K562 (cell line): ENCODE measurements at regions not wholly inside any gene's neighbourhood (a gene's known extent, or its start where the extent isn't known, plus 50 kb on each side); places are given as distances from the start of the nearest gene placed in this dataset.

Source experiments
- EP300 ChIP-seq: IDR thresholded peaks from 2 replicates; pipeline ENCODE4 v1.6.1; 2012; ENCODE audit warnings: low read length, improper control_type of control experiment
- EZH2 ChIP-seq: IDR thresholded peaks from 2 replicates; pipeline ENCODE4 v1.6.1; 2012; ENCODE audit warnings: low read depth, mild to moderate bottlenecking, inconsistent platforms, low read length, borderline replicate concordance
- GABPB2 ChIP-seq: fragments of 250-450 bp; sonication (Bioruptor Pico); conservative IDR thresholded peaks from 2 replicates; pipeline ENCODE4 v1.5.1; 2021; ENCODE audit warnings: mild to moderate bottlenecking
- NRF1 ChIP-seq, 2 experiments: fragments of 450-650 bp; IDR thresholded peaks in 1 of 2; conservative IDR thresholded peaks in 1 of 2; 2 replicates each; pipeline ENCODE4 v1.6.1; 2014; ENCODE audit warnings: mild to moderate bottlenecking in 2 of 2
- POLR2A ChIP-seq: fragments of 450-650 bp; conservative IDR thresholded peaks from 2 replicates; pipeline ENCODE4 v1.6.1; 2016
- REST ChIP-seq, 2 experiments: fragments of 450-650 bp; formaldehyde crosslinking in 1 of 2; IDR thresholded peaks; 2 replicates each; pipeline versions ENCODE4 v1.4.0 to v1.6.1; 2014 to 2020; ENCODE audit warnings: mild to moderate bottlenecking in 2 of 2, borderline replicate concordance in 1 of 2, low read depth in 1 of 2
- SIN3A ChIP-seq, 2 experiments: fragments of 150-350 bp in 1 of 2; IDR thresholded peaks; 2 replicates each; pipeline ENCODE4 v1.6.1; 2011 to 2016; ENCODE audit warnings: borderline replicate concordance in 2 of 2, low read depth in 2 of 2, low read length in 2 of 2, mild to moderate bottlenecking in 2 of 2, moderate library complexity in 2 of 2; ENCODE audit not compliant: control insufficient read depth in 1 of 2
- ZBTB33 ChIP-seq: sonication (generic); formaldehyde crosslinking; IDR thresholded peaks from 2 replicates; pipeline ENCODE4 v1.8.1; 2023; ENCODE audit warnings: mild to moderate bottlenecking, missing genetic modification reagents
- ZNF239 ChIP-seq: fragments of 250-450 bp; sonication (Bioruptor Pico); IDR thresholded peaks from 2 replicates; pipeline ENCODE4 v1.4.0; 2020; ENCODE audit warnings: mild to moderate bottlenecking
- ZNF274 ChIP-seq: IDR thresholded peaks from 2 replicates; pipeline ENCODE4 v1.6.1; 2011; ENCODE audit warnings: low read depth, mild to moderate bottlenecking, low read length, moderate library complexity, borderline replicate concordance

GRCh38 chr1:5620418-5620817, 371.8 kb downstream of the NPHP4 start:
- no peak for TF ChIP-seq NRF1 (conservative IDR thresholded peaks at IDR 0.05 in 1 of 2, IDR thresholded peaks at IDR 0.05 in 1 of 2)
- TF ChIP-seq POLR2A: no peak
- no peak for TF ChIP-seq ZBTB33 (CRISPR knock-in tag)
- TF ChIP-seq REST (IDR thresholded peaks at IDR 0.05; ENCODE audit: borderline replicate concordance): no peak
- TF ChIP-seq REST (CRISPR knock-in tag; IDR thresholded peaks at IDR 0.05; ENCODE audit: low read depth): no peak
- TF ChIP-seq SIN3A (IDR thresholded peaks at IDR 0.05; ENCODE audit: borderline replicate concordance in 2 of 2, control insufficient read depth in 1 of 2, low read depth in 2 of 2, low read length in 2 of 2): no peak
- no peak for TF ChIP-seq EZH2
- no peak for TF ChIP-seq EP300
- no peak for TF ChIP-seq ZNF239 (CRISPR knock-in tag)
- TF ChIP-seq GABPB2 (CRISPR knock-in tag): no peak
- TF ChIP-seq ZNF274: no peak
